Skin epidermis (tissue), 12 donors: ENCODE measurements at regions not wholly inside any gene's neighbourhood (a gene's known extent, or its start where the extent isn't known, plus 50 kb on each side); places are given as distances from the start of the nearest gene placed in this dataset.
"Not testable (repeated sequence)": the region's sequence is repeated elsewhere in the genome, so short reads cannot be mapped to it uniquely, and the experiment has no call there.

Source experiments
- H3K27ac ChIP-seq, 21 experiments: fragments of 200-600 bp; sonication (generic) in 11 of 21; one replicate each; pipeline ENCODE4 v1.5.0; 2020; ENCODE audit warnings: mild to moderate bottlenecking in 3 of 21, inconsistent platforms in 2 of 21, moderate library complexity in 2 of 21
- H3K4me3 ChIP-seq, 7 experiments: fragments of 200-600 bp; sonication (generic) in 2 of 7; one replicate each; pipeline ENCODE4 v1.5.0; 2020; ENCODE audit warnings: inconsistent platforms in 2 of 7, mild to moderate bottlenecking in 2 of 7, moderate library complexity in 1 of 7

DNA sequence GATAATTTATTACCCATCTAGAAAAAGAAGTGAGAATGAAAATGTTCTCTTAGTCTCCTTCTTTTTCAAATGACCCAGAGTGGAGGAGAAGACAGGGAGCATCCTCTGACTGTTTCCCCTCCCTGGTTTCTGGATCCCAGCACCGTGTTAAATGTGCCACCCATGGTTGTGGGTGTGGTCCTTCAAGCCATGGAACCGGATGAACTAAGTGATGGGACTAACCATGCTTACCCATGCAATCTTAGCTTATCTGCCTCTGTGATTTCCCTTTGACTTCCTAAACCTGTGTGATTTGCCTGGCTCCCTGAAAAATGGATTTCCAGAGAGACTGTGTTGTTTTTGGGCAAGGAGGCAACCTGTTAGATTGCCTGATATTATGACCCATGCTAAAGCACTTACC, 437.1 kb downstream of the MAGEB5 start:
- Histone ChIP-seq H3K4me3 (no peak overlapping the region), H3K27ac (no peak overlapping the region)

DNA sequence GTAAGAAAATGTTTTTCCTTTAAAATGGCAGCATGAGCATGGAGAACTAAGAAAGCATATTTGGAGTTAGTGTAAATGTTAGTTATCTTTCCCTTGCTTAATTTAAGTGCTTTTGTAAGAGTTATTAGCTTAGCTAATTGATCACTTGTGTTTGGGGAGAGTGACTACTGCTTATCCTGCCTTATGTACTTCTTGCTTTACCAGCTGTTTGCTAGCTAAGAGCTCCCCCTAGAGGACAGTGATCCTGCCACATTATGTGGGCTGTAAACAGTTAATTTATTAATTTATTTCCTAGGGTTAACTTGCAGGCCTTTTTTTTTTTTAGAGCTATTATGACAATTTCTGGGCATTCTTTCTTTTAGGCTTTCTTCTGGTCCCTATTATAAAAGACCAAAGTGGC, 435.8 kb downstream of the MAGEB5 start:
- Histone ChIP-seq H3K27ac (no peak overlapping the region), H3K4me3 (no peak overlapping the region)

DNA sequence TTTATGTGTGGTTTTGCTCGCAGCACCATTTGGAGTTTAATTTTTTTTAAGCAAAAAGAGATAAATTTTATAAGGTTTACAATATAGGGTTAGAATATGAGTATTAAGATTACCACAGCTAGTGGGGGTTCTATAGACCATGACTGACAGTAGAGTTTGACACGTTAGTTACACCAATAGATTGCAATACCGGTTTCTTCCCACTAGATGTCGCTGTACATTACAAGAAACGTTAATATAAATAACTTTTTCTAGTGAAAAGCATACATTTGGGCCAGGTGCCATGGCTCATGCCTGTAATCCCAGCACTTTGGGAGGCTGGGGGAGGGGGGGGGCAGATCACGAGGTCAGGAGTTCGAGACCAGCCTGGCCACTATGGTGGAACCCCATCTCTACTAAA, 433.6 kb downstream of the MAGEB5 start:
- Histone ChIP-seq H3K27ac (no peak overlapping the region), H3K4me3 (no peak overlapping the region)

DNA sequence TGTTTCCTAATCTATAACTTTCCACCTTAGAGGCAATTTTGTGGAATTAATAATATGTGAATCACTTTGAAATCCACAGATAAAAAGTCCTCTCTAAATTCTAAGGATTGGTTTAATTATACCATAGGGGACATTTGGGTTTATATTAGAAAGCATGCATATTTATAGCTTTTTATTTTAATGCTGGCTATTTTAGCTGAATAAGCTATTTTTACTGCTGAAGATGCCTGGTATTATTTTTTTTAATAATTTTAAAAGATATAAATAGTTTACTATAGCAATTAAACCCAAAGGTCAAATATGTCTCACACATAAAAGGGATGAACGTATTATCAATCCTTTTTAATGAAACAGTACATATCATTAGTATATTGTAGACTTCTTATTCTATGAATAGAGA, 415.4 kb downstream of the MAGEB5 start:
- Histone ChIP-seq H3K4me3 (no peak overlapping the region), H3K27ac (no peak overlapping the region)

DNA sequence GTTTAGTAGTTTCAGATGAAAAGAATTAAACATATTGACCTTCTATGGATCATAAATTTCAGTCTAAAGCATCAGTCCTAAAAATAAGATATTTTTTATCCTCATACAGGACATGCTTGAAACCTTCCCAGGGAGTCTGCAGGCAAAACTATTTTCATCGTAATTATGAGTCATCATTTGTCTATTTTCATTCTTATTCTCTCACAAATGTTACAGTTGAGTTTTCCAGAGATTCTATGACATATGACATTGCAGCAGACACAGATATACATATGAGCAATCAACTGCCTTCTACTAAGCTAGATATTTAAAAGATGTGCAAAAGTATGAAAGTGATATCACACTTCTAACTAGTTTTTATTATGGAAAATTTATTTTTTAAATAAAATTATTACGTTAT, 398.0 kb downstream of the MAGEB5 start:
- H3K4me3 ChIP-seq = no peak overlapping the region

DNA sequence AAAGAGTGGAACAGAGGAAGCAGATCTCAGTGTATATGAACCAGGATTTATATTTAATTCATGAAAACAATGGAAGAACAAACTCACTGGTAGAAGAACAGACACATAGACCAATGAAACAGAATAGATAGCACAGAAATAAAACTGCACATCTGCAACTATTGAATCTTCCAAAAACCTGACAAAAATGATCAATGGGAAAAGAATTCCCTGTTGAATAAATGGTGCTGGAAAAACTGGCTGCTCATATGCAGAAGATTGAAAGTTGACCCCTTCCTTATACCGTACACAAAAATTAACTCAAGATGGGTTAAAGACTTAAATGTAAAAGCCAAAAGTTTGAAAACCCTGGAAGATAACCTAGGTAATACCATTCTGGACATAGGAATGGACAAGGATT, 391.0 kb downstream of the MAGEB5 start:
- H3K4me3 ChIP-seq = no peak overlapping the region
- H3K27ac ChIP-seq = no peak overlapping the region

More for the DNA sequence above, 398.0 kb downstream of the MAGEB5 start:
- no peak overlapping the region for H3K27ac ChIP-seq

DNA sequence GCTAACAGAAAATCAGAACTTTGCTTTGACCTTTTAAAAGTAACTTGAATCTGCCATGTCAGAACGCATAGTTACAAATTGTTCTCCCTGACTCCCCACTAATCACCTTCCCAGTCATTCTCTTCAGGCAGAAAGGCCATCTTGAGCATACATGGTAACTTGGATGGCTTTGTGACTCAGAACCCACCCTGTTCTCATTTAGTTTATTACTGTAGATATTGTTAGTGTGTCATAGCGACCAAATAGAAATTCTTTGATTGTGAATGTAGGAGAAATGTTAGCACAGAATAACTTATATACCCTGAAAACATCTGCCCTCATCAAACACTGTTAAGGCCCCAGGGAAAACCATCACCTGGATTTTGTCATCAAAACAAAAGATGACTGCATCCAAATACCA, 382.0 kb downstream of the MAGEB5 start:
- no peak overlapping the region for H3K27ac ChIP-seq
- no peak overlapping the region for H3K4me3 ChIP-seq

DNA sequence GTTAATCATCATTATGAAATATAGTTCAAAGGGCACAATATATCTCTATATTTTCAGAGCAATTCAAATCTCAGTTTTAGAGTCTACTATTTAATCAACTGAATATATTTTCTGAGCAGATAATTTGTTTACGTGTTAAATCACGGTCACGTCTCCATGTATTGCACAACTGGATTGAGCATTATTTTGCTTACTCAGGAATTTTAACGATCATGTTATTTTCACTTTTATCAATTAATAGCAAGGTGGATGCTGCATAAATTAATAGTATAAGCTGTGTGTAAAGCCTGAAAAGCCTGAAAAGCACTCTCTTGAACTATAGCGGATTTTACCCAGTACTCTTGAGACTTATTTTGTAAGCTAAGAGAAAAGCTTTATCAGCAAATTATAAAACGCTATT, 374.9 kb downstream of the MAGEB5 start:
- Histone ChIP-seq H3K27ac (no peak overlapping the region), H3K4me3 (no peak overlapping the region)

DNA sequence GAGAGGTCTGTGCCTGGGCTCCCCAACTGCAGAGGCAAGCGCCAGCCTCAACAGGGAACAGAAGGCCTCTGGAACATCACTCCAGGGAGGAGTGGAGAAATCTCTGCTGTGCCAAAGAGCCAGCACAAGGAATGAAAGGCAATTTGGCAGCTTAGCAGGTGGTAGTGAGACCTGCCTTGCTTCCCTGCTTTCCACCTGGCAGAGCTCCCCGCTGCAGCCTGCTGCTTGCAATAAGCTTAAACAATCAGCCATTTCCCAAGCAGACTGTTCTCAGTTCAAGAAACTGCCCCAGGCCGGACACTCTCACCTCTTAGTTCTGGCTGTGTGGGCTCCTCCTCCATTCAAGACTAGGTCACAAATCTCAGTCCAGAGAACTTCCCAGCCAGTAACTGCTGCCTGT, 370.6 kb downstream of the MAGEB5 start:
- Histone ChIP-seq H3K4me3 (no peak overlapping the region), H3K27ac (peak overlapping the region in 1 of 21 experiments; percentile 25)

DNA sequence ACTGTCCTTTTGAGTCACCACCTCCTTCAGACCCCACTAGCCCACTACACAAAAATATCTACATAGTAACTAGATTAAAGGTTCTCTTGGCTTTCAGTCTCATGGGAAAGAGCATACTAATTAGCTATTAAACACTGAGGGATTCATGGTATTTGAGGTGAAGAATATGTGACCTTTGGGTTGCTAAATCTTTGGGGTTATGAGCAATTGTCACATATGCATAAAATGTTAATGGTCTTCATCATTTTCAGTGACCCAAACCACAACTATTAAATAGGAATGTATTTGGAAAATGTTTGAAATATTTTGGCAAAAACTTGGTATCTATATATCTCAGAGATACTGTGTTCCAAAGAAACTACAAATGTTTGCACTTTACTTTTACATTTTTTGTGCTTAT, 365.1 kb downstream of the MAGEB5 start:
- no peak overlapping the region for H3K4me3 ChIP-seq
- H3K27ac ChIP-seq = no peak overlapping the region

DNA sequence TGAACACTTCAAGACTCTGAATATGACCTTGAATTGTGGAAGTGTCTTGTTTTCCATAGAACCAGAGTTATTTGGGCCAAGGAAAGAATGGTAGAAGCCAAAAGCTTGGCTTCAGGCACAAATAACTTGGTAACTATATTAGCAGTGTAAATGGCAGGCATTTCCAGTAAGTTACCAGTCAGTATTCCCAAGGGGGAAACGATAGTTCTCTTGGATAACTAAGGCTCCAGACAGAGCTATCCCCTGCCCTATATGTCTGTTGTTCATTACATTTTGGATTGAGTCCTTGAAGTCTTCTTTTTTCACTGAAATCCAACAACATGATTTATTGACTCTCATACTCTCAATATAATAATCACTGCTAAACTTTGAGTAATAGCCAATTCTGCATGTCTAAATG, 364.1 kb downstream of the MAGEB5 start:
- Histone ChIP-seq H3K4me3 (no peak overlapping the region), H3K27ac (no peak overlapping the region)

DNA sequence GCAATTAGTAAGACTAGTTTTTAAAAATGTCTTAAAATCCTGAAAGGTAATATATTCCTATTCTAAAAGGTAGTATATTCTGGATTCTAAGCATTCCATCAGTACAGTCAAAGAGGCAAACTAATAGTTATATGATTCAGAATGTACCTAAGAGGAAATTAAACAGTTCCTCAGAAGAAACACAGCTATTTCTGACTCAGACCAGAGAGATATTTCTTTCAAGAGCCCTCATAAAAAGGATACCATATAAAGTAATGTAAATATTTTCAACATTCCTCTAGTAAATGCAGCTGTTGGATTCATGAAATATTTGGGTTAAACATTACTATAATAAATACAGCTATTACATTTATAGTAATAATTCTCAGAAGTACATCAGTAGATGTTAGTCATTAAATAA, 358.3 kb downstream of the MAGEB5 start:
- H3K4me3 ChIP-seq = no peak overlapping the region

DNA sequence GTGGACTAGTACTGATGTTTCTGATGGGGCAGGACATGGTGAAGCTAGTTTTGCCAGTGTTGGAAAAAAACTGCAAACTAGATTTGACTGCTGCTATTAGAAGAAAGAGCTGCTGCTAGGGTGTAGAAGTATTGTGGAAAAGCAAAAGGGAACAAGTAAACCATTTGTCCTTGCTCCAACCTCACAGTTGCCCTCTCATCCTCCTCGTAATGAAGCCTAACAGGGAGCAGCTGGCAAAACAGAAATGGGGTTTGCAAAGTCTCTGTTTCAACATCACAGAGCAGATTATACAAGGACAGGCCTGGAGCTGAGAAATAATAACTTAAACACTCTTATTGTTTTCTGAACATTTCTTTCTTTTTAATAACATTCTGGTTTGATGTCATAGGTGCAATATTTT, 346.2 kb downstream of the MAGEB5 start:
- Histone ChIP-seq H3K27ac (peak overlapping the region in 2 of 21 experiments; percentile 43 to 44), H3K4me3 (no peak overlapping the region)

More for the DNA sequence above, 358.3 kb downstream of the MAGEB5 start:
- H3K27ac ChIP-seq = no peak overlapping the region

DNA sequence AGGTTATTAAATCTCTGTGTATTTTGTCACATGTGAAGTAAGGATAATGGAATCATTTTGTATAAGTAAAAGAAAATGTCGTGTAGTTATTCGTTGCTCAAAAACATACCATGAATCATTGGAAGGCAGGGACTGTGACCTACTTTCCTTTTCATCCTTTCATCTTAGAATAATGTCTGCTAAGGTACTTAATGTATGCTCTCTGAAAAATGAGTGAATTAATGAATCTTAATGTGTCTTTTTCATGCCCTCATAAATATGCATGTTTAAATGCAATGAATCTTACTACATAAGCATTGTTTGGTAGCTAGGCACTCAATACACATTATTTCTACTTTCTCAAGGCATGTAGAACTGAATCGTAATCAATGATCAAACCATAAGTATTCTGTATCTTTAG, 343.9 kb downstream of the MAGEB5 start:
- no peak overlapping the region for H3K27ac ChIP-seq

DNA sequence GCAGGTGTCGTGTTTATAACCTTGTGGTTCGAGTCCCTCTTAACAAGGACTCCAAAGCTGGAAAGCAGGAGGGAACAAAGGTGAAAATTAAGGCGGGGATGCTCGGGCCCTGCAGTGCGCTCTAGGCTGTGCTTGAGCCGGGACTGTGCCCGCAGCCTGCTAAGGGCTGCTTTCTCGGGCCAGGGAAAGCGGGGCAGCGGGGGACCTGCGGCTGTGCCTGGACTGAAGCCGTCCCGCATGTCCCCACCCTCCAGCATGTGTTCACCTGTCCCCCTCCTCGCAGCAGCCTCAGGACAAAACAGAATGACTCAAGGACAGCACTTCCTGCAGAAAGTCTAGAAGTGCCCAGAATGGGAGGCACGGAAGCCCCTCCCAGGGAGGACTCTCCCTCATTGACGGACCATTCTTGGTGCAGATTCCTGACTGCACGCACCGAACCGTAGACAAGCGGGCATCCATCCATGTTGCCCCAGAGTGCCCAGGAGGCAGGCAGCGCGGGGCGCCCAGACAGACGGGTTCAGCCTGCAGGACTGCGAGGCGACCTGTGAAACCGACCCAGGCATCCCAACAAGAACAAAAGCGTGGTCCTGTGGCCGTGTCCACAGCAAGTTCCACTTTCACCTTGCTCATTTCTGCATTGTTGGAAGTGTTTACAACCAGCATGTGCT, 342.9 kb downstream of the MAGEB5 start:
- Histone ChIP-seq H3K27ac (no peak overlapping the region), H3K4me3 (no peak overlapping the region)

More for the DNA sequence above, 343.9 kb downstream of the MAGEB5 start:
- no peak overlapping the region for H3K4me3 ChIP-seq

DNA sequence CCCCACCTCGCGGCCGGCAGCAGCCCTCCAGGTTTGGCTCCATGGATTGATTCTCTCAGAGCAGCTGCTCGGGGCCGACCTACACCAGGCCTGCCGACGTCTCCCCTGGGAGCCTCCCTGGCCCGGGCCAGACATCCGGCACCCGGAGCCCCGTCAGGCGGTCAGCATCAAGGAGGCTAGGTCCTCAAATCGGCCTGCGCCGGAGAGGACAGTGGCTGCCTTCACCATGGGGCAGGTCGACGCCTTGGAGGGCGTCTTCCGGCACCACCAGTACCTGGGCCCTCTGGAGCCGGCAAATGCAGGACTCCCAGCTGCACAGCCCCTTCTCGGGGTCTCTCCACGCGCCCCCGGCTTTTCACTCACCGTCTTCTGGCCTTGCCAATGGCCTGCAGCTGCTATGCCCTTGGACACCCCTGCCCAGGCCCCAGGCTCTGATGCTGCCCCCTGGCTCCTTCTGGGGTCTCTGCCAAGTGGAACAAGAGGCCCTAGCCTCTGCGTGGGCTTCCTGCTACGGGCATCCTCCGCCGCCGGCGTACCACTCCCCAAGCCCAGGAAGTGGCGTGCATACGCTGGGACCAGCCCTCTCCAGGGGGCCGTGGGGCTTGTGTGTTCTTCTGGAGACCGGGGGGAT, 341.8 kb downstream of the MAGEB5 start:
- H3K27ac ChIP-seq = no peak overlapping the region
- H3K4me3 ChIP-seq = no peak overlapping the region

DNA sequence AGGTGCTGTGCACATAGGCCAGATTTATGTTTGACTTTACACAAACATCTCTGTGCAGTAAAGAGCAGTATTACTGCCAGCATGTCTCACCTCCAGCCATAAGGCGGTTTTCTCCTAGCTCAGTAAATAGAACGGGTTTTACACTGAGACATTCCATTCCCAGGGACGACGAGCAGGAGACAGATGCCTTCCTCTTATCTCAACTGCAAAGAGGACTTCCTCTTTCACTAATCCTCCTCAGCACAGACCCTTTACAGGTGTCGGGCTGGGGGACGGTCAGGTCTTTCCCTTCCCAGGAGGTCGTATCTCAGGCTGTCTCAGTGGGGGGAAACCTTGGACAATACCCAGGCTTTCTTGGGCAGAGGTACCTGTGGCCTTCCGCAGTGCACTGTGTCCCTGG, 309.8 kb downstream of the MAGEB5 start:
- not testable (repeated sequence) for H3K4me3 ChIP-seq, H3K27ac ChIP-seq

DNA sequence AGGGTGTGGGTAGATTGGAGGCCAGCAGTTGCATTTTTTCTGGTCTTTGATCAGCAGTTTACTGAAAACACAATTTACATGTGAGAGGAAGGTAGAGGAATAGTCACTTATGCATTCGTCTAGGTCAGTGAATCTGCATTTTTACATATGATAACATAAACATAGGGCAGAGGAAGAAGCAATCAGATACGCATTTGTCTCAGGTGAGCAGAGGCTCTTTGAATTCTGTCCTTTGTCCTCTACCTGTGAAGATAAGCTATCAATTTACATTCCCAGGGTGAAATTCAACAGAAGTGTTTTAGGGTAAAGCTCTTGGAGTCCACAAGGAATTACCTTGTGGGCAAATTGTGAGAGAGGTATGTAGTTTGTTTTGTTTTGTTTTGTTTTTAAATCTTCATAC, 306.5 kb downstream of the MAGEB5 start:
- Histone ChIP-seq H3K27ac (no peak overlapping the region), H3K4me3 (no peak overlapping the region)

DNA sequence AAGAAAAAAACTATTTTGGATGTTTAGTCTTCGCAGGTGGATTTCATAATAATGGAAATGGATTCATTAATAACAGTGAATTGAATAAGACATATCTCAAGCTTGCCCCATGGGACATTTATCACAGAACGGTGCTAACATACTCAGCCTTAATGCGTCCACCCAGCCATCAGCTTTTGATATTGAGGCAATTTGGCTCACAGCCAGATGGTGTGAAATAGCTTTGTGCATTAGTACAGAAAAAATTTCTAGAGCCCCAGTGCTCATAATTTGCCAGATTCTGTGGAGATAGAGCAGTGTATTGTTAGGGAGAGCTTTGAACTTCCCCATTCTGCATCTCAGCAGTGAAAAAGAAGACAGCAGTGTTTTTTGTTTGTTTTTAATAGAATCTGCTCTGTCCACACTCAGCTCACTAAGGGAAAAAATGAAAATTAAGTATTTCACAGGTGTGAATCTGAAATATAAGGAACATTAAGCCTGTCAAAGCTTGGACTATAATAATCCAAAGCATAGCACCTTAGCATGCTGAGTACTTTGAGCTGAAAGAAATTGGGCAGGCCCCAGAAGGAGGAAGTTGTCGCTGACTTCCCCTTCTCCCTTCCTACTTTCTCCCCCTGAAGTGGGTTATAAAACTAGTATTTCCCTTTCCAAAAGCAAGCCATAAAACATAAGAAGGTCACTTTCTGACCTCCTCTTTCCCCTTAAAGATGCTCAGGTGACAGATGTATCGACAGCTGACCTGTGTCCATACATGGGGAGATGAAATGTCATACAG, 295.8 kb downstream of the MAGEB5 start:
- H3K4me3 ChIP-seq = no peak overlapping the region
- H3K27ac ChIP-seq = no peak overlapping the region

DNA sequence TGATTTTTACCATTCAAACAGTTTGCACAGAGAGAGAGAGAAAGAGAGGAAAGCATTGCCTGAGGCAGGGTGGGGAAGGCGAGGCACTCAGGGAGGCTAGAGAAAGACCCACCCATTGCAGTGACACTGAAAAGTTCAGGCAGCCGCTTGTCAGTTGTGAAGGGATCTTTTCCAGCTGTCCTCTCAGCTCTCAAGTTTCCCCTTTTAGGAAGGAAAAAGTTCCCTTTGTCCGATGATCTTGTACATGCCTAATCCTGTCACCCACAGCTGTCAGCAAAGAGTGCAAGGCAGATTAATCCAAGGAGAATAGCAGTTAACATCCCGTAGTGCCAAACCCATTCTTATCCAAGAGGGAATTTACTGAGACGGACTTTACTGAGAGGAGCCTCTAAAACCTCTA, 255.0 kb downstream of the MAGEB5 start:
- Histone ChIP-seq H3K4me3 (no peak overlapping the region), H3K27ac (no peak overlapping the region)

DNA sequence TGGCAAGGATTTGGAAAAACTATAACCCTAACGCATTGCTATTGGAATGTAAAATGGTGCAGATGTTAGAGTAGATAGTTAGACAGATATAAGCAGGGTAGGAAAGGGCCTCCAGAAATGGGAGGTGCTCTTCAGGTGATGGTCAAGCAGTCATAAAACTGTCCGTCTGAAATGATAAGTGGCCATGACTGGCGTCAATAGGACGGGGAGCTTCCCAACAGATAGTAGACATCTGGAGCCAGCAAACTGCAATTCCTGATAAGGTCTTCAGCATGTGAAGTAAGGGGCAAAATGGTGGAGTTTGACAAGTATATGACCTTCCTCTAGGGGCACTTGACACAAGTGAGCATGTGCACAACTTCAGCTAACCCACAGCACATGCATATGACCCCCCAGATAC, 250.4 kb downstream of the MAGEB5 start:
- Histone ChIP-seq H3K27ac (no peak overlapping the region), H3K4me3 (no peak overlapping the region)
